CD4-positive, alpha-beta T cell (primary cell): ENCODE measurements at regions not wholly inside any gene's neighbourhood (a gene's known extent, or its start where the extent isn't known, plus 50 kb on each side); places are given as distances from the start of the nearest gene placed in this dataset.

Experiments used
- ATAC-seq: fragments of 200-7000 bp; cut with Tn5 transposase; one replicate; pipeline ENCODE4 v1.10.0; 2022; ENCODE audit warnings: mild to moderate bottlenecking; ENCODE audit not compliant: poor library complexity
- CTCF ChIA-PET: fragments of 350-600 bp; sonication (Branson Sonifier 250); formaldehyde crosslinking; loops from one replicate; lab custom pipeline; 2021; ENCODE audit warnings: antibody characterized with exemption, inconsistent platforms; lab: Charles Lee
- POLR2A ChIA-PET: fragments of 350-600 bp; sonication (Branson Sonifier 250); formaldehyde crosslinking; loops from one replicate; lab custom pipeline; 2021; ENCODE audit warnings: antibody characterized with exemption, inconsistent platforms; lab: Charles Lee
- DNase-seq, 14 experiments: peaks; one replicate each; pipeline ENCODE4 v3.0.0-alpha.2; 2013 to 2020; ENCODE audit warnings: mixed read lengths in 2 of 14
- H3K27ac ChIP-seq, 2 donors: one replicate each; pipeline versions ENCODE4 v1.5.1 to v1.7.0; 2013; ENCODE audit warnings: low read length in 2 of 2, low read depth in 1 of 2, mild to moderate bottlenecking in 1 of 2
- H3K27me3 ChIP-seq, 2 experiments: 1 replicate in 1 of 2; 2 replicates in 1 of 2; pipeline versions ENCODE4 v1.6.1 to v1.7.0; 2013; ENCODE audit warnings: low read length in 2 of 2, control low read depth in 1 of 2, mild to moderate bottlenecking in 1 of 2, moderate library complexity in 1 of 2; ENCODE audit not compliant: insufficient read depth in 2 of 2, control insufficient read depth in 1 of 2
- H3K36me3 ChIP-seq: one replicate; pipeline ENCODE4 v1.6.1; 2013; ENCODE audit warnings: low read length, control low read depth; ENCODE audit not compliant: insufficient read depth
- H3K4me1 ChIP-seq: one replicate; pipeline ENCODE4 v1.6.1; 2013; ENCODE audit warnings: low read length, control low read depth; ENCODE audit not compliant: insufficient read depth
- H3K4me3 ChIP-seq: one replicate; pipeline ENCODE4 v1.5.1; 2013; ENCODE audit warnings: mild to moderate bottlenecking, low read length, moderate library complexity
- H3K9me3 ChIP-seq, 2 experiments: 1 replicate in 1 of 2; 2 replicates in 1 of 2; pipeline versions ENCODE4 v1.6.1 to v1.7.0; 2013; ENCODE audit warnings: low read length in 2 of 2, mild to moderate bottlenecking in 2 of 2, control low read depth in 1 of 2, moderate library complexity in 1 of 2; ENCODE audit not compliant: control insufficient read depth in 1 of 2, insufficient read depth in 1 of 2
- H3K27ac Mint-ChIP-seq: one replicate; pipeline ENCODE4 v1.8.0; 2020; ENCODE audit warnings: mixed read lengths
- H3K27me3 Mint-ChIP-seq: one replicate; pipeline ENCODE4 v1.8.0; 2021; ENCODE audit warnings: mixed read lengths
- H3K36me3 Mint-ChIP-seq: one replicate; pipeline ENCODE4 v1.8.0; 2021; ENCODE audit warnings: low read depth, mixed read lengths
- H3K4me1 Mint-ChIP-seq: one replicate; pipeline ENCODE4 v1.8.0; 2021; ENCODE audit warnings: low read depth, mixed read lengths
- H3K4me3 Mint-ChIP-seq: one replicate; pipeline ENCODE4 v1.8.0; 2020; ENCODE audit warnings: mild to moderate bottlenecking, mixed read lengths
- H3K9me3 Mint-ChIP-seq: one replicate; pipeline ENCODE4 v1.8.0; 2020; ENCODE audit warnings: mixed read lengths
- CTCF ChIP-seq: fragments of 200-600 bp; IDR thresholded peaks from one replicate; pipeline ENCODE4 v1.8.0; 2022; ENCODE audit warnings: antibody characterized with exemption, mild to moderate bottlenecking
- intact Hi-C, 2 experiments: fragments of 100-400 bp; cut with DNase I in 1 of 2; cut with micrococcal nuclease in 1 of 2; formaldehyde crosslinking; loops; one replicate each; pipeline versions ENCODE4 v1.15.1 to v1.9.0; 2023 to 2025; cut with DNase I, micrococcal nuclease

- Mint-ChIP-seq H3K27me3 (peaks cover 8% of the 10 kb centered on the region), H3K4me1 (no peaks in the 10 kb centered on the region), H3K9me3 (no peaks in the 10 kb centered on the region), H3K36me3 (no peaks in the 10 kb centered on the region), H3K27ac (no peak overlapping the region), H3K4me3 (no peak overlapping the region)
- CTCF ChIA-PET = no interaction called here
- H3K4me1 ChIP-seq = no peaks in the 10 kb centered on the region
- DNase-seq = no peak
- no peaks in the 10 kb centered on the region for H3K36me3 ChIP-seq
- POLR2A ChIA-PET = no interaction called here
- no peak for ATAC-seq
- H3K9me3 ChIP-seq = peaks cover 0 to 4% of the 10 kb centered on the region in 2 experiments
- no peaks in the 10 kb centered on the region for H3K27me3 ChIP-seq
- TF ChIP-seq CTCF = no peak
- no peak overlapping the region for H3K4me3 ChIP-seq
- intact Hi-C loops = no loop called here
- H3K27ac ChIP-seq = no peak overlapping the region
Measured at GRCh38 chr2:67713376-67713775, 316.2 kb downstream of the ETAA1 start.

GRCh38 chr2:67716895-67717396 lies 319.8 kb downstream of the ETAA1 start:
- ATAC-seq = no peak
- ChIA-PET CTCF (no interaction called here), POLR2A (no interaction called here)
- H3K4me3 Mint-ChIP-seq = no peak overlapping the region
- no peaks in the 10 kb centered on the region for H3K4me1 Mint-ChIP-seq
- no peak overlapping the region for H3K27ac Mint-ChIP-seq
- Histone ChIP-seq H3K36me3 (no peaks in the 10 kb centered on the region), H3K27ac (no peak overlapping the region), H3K4me1 (no peaks in the 10 kb centered on the region), H3K27me3 (no peaks in the 10 kb centered on the region), H3K9me3 (peaks cover 0 to 4% of the 10 kb centered on the region in 2 experiments), H3K4me3 (no peak overlapping the region)
- DNase-seq = no peak
- H3K9me3 Mint-ChIP-seq = no peaks in the 10 kb centered on the region
- intact Hi-C loops = no loop called here
- H3K36me3 Mint-ChIP-seq = no peaks in the 10 kb centered on the region
- H3K27me3 Mint-ChIP-seq = peaks cover 8% of the 10 kb centered on the region
- no peak for TF ChIP-seq CTCF

- Histone ChIP-seq H3K9me3 (peaks cover 0 to 4% of the 10 kb centered on the region in 2 experiments), H3K4me3 (no peak overlapping the region), H3K36me3 (no peaks in the 10 kb centered on the region), H3K4me1 (no peaks in the 10 kb centered on the region), H3K27ac (no peak overlapping the region), H3K27me3 (no peaks in the 10 kb centered on the region)
- no peak for TF ChIP-seq CTCF
- no peaks in the 10 kb centered on the region for H3K4me1 Mint-ChIP-seq
- H3K4me3 Mint-ChIP-seq = no peak overlapping the region
- CTCF ChIA-PET = no interaction called here
- H3K27me3 Mint-ChIP-seq = peaks cover 8% of the 10 kb centered on the region
- POLR2A ChIA-PET = no interaction called here
- no peak for DNase-seq
- no peaks in the 10 kb centered on the region for H3K36me3 Mint-ChIP-seq
- no peaks in the 10 kb centered on the region for H3K9me3 Mint-ChIP-seq
- intact Hi-C loops = no loop called here
- no peak for ATAC-seq
- H3K27ac Mint-ChIP-seq = no peak overlapping the region
Measured at GRCh38 chr2:67717692-67718091, 320.6 kb downstream of the ETAA1 start.
